ENCODE measurements at regions not wholly inside any gene's neighbourhood (a gene's known extent, or its start where the extent isn't known, plus 50 kb on each side); places are given as distances from the start of the nearest gene placed in this dataset.
A peak's percentile ranks its signal among the peaks of the same experiment; 100 is the strongest.

DNA sequence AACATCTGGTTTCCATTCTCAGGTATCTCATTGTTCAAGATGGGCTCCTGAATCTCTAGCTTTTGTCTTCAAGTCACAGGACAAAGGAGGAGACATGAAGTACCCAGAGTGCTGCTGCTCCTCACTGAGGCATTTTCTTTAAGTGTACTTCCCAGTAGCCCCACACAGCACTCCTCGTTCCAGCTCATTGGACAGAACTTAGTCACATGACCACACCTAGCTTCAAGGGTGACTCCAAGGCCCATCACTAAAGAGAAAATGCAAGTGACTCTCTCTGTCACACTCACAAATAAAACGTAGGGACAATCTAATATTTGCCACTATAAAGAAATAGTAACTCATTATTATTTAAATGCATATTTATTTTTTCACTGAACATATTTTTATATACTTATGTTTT lies 58.3 kb upstream of the NEUROD6 start:
- no peak for DNase-seq (ENCODE audit: low spot score)

DNA sequence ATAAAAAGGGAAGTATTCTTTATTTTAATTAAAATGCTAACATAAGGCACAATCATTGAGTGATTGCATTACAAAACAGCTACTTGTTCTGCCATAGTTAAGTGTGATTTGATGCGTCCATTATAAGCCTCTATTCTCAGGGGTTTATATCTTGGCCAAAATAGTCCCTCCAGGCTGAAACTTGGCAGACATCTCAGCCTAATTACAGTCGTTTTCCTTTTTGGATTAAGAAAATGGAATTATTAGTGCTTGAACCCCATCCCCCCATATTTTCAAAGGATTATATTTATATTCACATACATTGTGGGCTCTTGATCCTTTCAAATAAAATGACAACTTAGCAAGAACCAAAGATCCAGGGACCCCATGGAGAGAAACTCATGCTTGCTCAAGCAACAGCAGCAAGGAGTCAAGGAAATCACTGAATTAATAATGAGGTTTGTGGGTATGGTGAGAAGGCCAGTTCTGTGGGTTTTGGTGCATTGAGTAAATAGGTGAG lies 66.7 kb upstream of the NEUROD6 start:
- no peak for DNase-seq (ENCODE audit: low spot score)

GRCh38 chr7:31408140-31408729 lies 67.7 kb upstream of the NEUROD6 start:
- peak; percentile 93 for DNase-seq (ENCODE audit: low spot score)

DNA sequence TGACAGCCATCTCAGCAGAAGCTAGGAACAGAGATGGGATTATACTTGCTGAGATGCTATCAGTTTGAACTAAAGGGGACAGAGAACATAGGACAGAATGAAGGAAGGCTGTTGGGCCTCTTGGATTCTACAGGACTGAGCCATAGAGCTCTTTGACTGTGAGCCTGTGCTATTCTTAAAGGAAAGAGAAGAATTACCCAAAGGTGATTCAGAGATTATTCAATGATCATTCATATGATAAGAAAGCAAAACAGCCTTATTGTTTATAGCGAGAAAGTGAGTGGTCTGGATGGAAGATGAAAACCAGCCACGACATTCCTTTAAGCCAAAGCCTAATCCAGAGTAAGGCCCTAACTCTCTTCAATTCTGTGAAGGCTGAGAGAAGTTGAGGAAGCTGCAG lies 69.7 kb upstream of the NEUROD6 start:
- DNase-seq (ENCODE audit: low spot score) = peak; percentile 40

- DNase-seq (ENCODE audit: low spot score) = no peak
Observed at GRCh38 chr7:31411416-31411815, 70.9 kb upstream of the NEUROD6 start.

DNA sequence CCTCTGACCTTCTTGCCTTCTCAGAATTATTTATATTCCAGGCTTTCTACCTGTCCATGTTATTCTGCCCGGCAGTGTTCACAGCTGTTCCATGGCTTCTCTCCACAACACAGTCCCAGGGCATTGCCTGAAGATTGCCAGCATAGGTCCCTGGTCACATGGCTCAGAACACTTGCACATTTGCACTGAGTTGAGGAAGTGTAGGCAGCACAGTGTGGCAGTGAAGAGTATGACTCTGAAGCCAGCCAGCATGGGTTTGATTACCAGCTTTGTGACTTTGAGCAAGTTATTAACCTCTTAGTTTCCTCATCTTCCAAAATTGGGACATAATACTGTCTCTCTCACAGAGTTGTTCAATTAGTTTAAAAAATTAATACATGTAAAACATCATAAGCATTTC lies 73.2 kb upstream of the NEUROD6 start:
- DNase-seq (ENCODE audit: low spot score) = no peak

DNA sequence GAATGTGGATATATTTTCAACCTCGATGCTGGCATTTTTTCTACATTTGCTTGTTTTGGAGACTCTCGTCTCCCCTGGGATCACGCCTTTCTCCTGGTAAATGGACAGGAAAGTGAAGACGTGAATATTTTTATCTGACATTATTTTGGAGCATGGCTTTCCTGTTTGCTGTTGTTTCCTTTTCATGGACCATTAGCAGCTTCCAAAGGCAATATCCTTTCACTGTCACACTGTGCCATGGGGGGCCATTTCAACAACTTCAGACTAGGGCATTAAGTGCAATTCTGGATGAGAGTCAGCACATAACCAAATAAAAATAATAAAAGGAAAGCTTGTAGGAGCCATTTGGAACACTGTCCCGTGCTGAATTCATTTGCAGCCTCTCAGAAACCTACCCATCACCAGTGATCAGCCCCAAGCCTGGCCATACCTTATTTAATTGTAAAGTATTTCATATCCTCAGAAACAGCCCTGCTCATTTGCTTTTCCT lies 75.9 kb upstream of the NEUROD6 start:
- no peak for DNase-seq (ENCODE audit: low spot score)

GRCh38 chr7:31418928-31419327 lies 78.4 kb upstream of the NEUROD6 start:
- peak; percentile 43 for DNase-seq (ENCODE audit: low spot score)

DNA sequence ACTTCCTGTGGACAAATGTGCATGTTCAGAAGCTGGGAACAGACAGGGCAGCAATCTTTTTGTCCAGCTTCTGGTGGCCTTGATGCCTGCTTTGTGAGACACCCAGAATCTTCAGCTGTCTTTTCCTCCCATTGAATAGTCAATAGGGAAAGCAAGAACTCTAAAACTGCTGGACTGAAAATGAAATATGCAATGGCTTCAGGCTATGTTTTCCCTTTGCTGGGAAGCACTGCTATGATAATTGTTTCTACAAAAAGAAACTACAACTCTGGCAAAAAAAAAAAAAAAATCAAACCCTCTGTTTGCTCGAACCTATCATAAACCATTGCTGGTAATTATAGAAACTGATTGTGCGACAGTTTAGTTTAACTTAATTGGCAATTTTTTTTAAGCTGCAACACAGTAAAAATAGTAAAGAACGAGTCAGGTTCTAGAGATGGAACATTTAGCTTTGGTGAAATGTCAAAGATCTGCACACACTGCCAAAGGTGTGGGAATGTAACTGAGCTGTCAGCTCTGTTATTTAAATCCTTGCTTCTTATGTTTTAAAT lies 79.1 kb upstream of the NEUROD6 start:
- DNase-seq (ENCODE audit: low spot score) = no peak

DNA sequence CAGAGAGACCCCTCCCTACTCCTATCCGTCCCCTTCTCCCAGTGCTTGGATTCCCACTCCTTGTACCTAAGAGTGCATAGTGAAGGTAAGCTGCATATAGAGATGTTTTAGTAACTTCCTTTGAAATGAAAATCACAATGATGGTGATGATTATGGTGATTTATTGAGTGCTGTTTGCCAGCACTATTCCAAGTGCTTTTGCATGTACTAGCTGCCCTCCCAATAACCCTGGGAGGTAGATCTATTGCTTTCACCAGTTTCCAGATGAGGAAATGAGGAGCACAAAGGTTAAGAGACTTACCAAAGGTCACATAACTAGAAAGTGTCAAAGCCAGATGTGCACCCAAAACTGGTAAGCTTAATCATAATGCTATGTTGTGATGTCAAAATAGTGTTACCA lies 80.4 kb upstream of the NEUROD6 start:
- no peak for DNase-seq (ENCODE audit: low spot score)

GRCh38 chr7:31421607-31422006 lies 81.1 kb upstream of the NEUROD6 start:
- no peak for DNase-seq (ENCODE audit: low spot score)

DNA sequence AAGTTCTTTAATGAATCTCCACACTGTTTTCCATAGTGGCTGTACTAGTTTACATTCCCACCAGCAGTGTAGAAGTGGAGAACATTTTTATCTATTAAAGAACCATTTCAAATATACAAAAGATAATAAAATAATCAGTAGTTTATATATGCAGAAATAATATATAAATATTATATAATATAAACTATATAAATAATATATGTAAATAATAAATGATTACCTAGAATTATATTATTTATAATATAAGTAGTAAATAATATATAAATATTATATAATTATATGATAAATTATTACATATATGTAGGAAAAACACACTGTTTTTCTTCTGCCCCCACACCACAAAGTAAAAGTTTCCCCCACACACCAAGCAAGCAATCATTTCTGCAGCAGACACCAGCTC lies 83.5 kb upstream of the NEUROD6 start:
- no peak for DNase-seq (ENCODE audit: low spot score)

DNA sequence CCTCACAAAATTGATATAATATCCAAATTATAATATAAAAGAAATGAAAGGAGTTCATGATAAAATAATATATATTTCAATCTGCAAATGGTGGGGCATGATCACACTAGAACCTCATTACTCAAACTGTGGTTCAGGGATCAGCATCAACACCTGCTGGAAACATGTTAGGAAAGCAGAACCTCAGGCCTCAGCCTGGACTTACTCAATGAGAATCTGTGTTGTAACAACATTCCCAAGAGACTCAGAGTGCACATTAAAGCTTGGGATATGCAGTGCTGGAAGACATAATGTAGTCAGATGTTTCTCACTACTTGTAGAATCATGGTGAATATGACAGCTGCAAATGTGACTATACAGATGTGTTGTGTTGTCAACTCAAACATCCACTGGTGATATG lies 81.7 kb upstream of the ITPRID1 start:
- peak; percentile 19 for DNase-seq (ENCODE audit: low spot score)

GRCh38 chr7:31432836-31433340 lies 81.0 kb upstream of the ITPRID1 start:
- DNase-seq (ENCODE audit: low spot score) = peak; percentile 39

DNA sequence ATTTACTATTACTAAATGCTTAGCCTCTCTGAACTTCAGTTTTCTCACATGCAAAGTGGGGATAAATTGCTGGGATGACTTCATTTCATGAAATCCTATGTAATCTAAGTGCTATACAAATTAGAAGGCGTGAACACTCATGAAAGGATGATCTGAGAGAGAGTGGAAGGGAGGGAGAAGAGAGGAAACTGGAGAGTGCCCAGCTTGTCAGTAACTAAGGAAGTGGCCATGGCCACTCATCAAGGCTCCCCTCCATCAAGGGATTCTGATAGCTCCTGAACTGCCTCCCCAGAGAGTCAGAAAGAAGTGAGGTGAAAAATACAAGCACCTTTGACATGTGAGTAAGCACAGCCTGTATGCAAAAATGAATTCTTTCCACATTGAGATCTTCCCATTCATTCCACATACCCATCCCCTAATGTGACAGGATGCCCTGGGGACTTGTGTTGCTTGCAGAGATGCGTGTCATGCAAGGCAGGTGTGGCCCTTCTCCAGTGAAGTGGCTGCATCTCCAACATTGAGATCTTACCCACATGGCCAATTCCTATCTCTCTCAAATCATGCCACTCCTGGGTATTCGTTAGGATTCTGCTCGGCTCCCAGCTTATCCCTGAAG lies 76.5 kb upstream of the ITPRID1 start:
- no peak for DNase-seq (ENCODE audit: low spot score)

DNA sequence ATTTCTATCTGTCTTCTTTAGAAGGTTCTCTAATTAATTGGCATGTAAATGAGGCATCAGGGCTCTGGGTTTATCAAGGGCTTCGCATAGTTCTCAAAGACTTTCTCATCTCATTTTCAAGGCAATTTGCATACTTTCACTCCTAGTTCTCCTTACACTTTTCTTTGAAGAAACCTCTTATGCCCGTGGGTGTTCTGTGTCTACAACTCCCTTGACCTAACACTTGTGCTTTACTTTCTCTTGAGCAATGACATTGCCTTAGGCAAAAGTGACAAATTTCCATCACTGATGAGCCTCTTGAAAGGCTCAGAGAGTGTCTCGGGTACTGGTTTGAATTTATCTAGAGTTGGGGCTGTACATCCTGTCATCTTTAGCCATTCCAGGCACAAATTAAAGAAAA lies 74.7 kb upstream of the ITPRID1 start:
- DNase-seq (ENCODE audit: low spot score) = no peak

- no peak for DNase-seq (ENCODE audit: low spot score)
Observed at GRCh38 chr7:31440511-31440910, 73.4 kb upstream of the ITPRID1 start.

GRCh38 chr7:31442626-31443025 lies 71.3 kb upstream of the ITPRID1 start:
- no peak for DNase-seq (ENCODE audit: low spot score)

- peak; percentile 48 for DNase-seq (ENCODE audit: low spot score)
Observed at GRCh38 chr7:31443457-31443856, 70.4 kb upstream of the ITPRID1 start.

DNA sequence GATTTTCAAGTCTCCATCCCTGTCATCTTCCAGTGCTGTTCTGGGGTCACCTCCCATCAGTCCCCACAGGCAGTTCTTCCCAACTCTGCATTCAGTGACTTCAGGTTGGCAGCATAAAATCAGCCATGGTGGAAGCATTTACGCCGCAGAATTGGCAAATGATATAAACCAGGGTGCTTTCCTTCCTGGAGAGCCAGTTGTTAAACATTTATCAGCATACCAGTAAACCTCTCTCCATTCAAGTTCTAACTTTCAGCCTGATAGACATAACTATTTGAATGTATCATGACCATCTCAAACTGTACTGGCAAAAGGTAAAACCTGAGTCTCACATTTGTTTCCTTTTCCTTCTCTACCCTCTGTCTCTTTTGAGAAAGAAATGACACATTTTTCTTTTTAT lies 69.7 kb upstream of the ITPRID1 start:
- no peak for DNase-seq (ENCODE audit: low spot score)

DNA sequence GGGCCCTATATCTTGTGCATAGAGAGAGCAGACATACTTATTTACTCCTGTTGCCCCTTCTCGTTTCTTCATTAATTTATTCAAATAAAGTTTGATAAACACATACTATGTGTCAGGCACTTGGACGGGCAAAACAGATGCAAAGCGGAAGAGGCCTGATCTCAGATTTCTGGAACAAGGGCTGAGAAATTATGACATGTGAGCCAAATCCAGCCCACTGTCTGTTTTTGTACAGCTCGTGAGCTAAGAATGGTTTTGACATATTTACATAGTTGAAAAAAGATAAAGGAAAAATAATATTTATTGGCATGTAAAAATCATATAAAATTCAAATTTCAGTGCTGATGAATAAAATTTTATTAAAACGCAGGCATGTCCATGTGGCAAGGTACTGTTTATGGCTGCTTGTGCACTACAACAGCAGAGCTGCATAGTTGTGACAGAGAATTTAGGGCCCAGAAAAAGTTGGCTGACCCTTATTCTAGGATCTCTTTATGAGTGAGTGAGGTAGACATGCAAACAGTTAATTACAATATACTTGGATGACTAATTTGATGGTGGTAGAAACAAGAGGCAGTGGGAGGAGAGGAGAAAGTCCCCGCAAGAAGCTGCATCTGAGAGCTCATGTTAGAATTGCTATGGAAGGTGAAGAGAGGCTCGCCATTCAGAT lies 68.1 kb upstream of the ITPRID1 start:
- no peak for DNase-seq (ENCODE audit: low spot score)

DNA sequence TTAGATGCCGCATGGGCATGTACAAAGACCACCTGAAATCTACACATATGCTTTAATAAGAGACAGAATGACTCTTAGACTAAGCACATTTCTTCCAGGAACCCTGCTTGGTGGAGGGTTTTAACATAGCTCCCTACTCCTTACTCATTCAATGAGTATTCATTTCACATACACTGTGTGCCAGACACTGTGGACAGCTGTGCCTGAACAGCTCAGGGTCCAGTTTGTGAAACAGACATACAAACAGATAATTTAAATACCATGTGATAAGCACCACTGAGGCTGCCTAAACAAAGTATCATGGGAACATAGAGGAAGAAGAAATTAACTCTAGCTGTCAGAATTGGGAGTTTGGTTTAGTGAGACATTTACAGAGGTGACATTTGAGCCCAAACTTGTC lies 65.2 kb upstream of the ITPRID1 start:
- no peak for DNase-seq (ENCODE audit: low spot score)

GRCh38 chr7:31455844-31456243 lies 58.0 kb upstream of the ITPRID1 start:
- DNase-seq (ENCODE audit: low spot score) = no peak
